WTC11 (cell line): ENCODE measurements at regions not wholly inside any gene's neighbourhood (a gene's known extent, or its start where the extent isn't known, plus 50 kb on each side); places are given as distances from the start of the nearest gene placed in this dataset.

Source experiments
- ATAC-seq: fragments of 200-7000 bp; cut with Tn5 transposase; 2 replicates; pipeline ENCODE4 v1.10.0; 2021; ENCODE audit warnings: mild to moderate bottlenecking, moderate library complexity
- CTCF ChIA-PET: fragments of 300-600 bp; sonication (Branson Sonifier 250); formaldehyde crosslinking; loops from one replicate; lab custom pipeline; 2021; ENCODE audit warnings: antibody characterized with exemption; lab: Charles Lee
- POLR2A ChIA-PET: fragments of 350-600 bp; sonication (Branson Sonifier 250); formaldehyde crosslinking; loops from one replicate; lab custom pipeline; 2021; ENCODE audit warnings: antibody characterized with exemption; lab: Charles Lee
- DNase-seq: peaks from one replicate; pipeline ENCODE4 v3.0.0; 2021; ENCODE audit warnings: low spot score
- H3K27ac Mint-ChIP-seq: 2 replicates; pipeline ENCODE4 v1.8.0; 2021; ENCODE audit warnings: mixed read lengths
- H3K27me3 Mint-ChIP-seq: 2 replicates; pipeline ENCODE4 v1.8.0; 2021; ENCODE audit warnings: low read depth, mild to moderate bottlenecking, moderate library complexity, mixed read lengths
- H3K36me3 Mint-ChIP-seq: 2 replicates; pipeline ENCODE4 v1.8.0; 2021; ENCODE audit warnings: mixed read lengths
- H3K4me1 Mint-ChIP-seq: 2 replicates; pipeline ENCODE4 v1.8.0; 2022; ENCODE audit warnings: mixed read lengths
- H3K4me3 Mint-ChIP-seq: 2 replicates; pipeline ENCODE4 v1.8.0; 2021; ENCODE audit warnings: mild to moderate bottlenecking, moderate library complexity, mixed read lengths
- H3K9me3 Mint-ChIP-seq: 2 replicates; pipeline ENCODE4 v1.8.0; 2021; ENCODE audit warnings: mixed read lengths
- CBFB ChIP-seq: sonication (generic); formaldehyde crosslinking; IDR thresholded peaks from 2 replicates; pipeline ENCODE4 v1.8.1; 2022; ENCODE audit warnings: mild to moderate bottlenecking, low read depth, missing genetic modification reagents
- CREB1 ChIP-seq: sonication (generic); formaldehyde crosslinking; IDR thresholded peaks from 2 replicates; pipeline ENCODE4 v1.8.0; 2023; ENCODE audit warnings: mild to moderate bottlenecking, missing genetic modification reagents
- ESRRA ChIP-seq: sonication (generic); formaldehyde crosslinking; IDR thresholded peaks from 2 replicates; pipeline ENCODE4 v1.8.1; 2022; ENCODE audit warnings: mild to moderate bottlenecking, missing genetic modification reagents, borderline replicate concordance
- FOXJ3 ChIP-seq: sonication (generic); formaldehyde crosslinking; IDR thresholded peaks from 2 replicates; pipeline ENCODE4 v1.9.0; 2021; ENCODE audit warnings: missing genetic modification reagents, mild to moderate bottlenecking, borderline replicate concordance
- FOXK1 ChIP-seq: sonication (generic); formaldehyde crosslinking; IDR thresholded peaks from 2 replicates; pipeline ENCODE4 v1.8.0; 2022; ENCODE audit warnings: mild to moderate bottlenecking, moderate library complexity, missing genetic modification reagents
- GABPB1 ChIP-seq: sonication (generic); formaldehyde crosslinking; IDR thresholded peaks from 2 replicates; pipeline ENCODE4 v1.8.1; 2023; ENCODE audit warnings: mild to moderate bottlenecking, missing genetic modification reagents
- HMGXB4 ChIP-seq: sonication (generic); formaldehyde crosslinking; IDR thresholded peaks from 2 replicates; pipeline ENCODE4 v1.8.1; 2023; ENCODE audit warnings: mild to moderate bottlenecking, moderate library complexity, missing genetic modification reagents
- IRF2 ChIP-seq: sonication (generic); formaldehyde crosslinking; IDR thresholded peaks from 2 replicates; pipeline ENCODE4 v1.8.0; 2022; ENCODE audit warnings: low read depth, missing genetic modification reagents, borderline replicate concordance
- NR3C1 ChIP-seq: sonication (generic); formaldehyde crosslinking; conservative IDR thresholded peaks from 2 replicates; pipeline ENCODE4 v1.8.1; 2023; ENCODE audit warnings: low read depth, mild to moderate bottlenecking, missing genetic modification reagents
- SMAD3 ChIP-seq: sonication (generic); formaldehyde crosslinking; IDR thresholded peaks from 2 replicates; pipeline ENCODE4 v1.8.0; 2022; ENCODE audit warnings: missing genetic modification reagents, mild to moderate bottlenecking, borderline replicate concordance
- STAT6 ChIP-seq: sonication (generic); formaldehyde crosslinking; conservative IDR thresholded peaks from 2 replicates; pipeline ENCODE4 v1.8.1; 2023; ENCODE audit warnings: mild to moderate bottlenecking, low read depth, missing genetic modification reagents, moderate library complexity
- TCF7 ChIP-seq: sonication (generic); formaldehyde crosslinking; IDR thresholded peaks from 2 replicates; pipeline ENCODE4 v1.8.0; 2022; ENCODE audit warnings: mild to moderate bottlenecking, low read depth, missing genetic modification reagents, moderate library complexity
- TEAD1 ChIP-seq: sonication (generic); formaldehyde crosslinking; IDR thresholded peaks from 2 replicates; pipeline ENCODE4 v1.8.0; 2022; ENCODE audit warnings: mild to moderate bottlenecking, missing genetic modification reagents
- ZNF138 ChIP-seq: sonication (generic); formaldehyde crosslinking; conservative IDR thresholded peaks from 2 replicates; pipeline ENCODE4 v1.8.1; 2022; ENCODE audit warnings: mild to moderate bottlenecking, moderate library complexity, missing genetic modification reagents
- TF ChIP-seq, protein P1 (sequence below): fragments of 250-450 bp; sonication (Bioruptor Pico); IDR thresholded peaks from 2 replicates; pipeline ENCODE4 v1.9.0; 2021; ENCODE audit warnings: mild to moderate bottlenecking, borderline replicate concordance
- TF ChIP-seq, protein P2 (sequence below): sonication (generic); formaldehyde crosslinking; IDR thresholded peaks from 2 replicates; pipeline ENCODE4 v1.8.1; 2023; ENCODE audit warnings: mild to moderate bottlenecking, missing genetic modification reagents, borderline replicate concordance

DNA sequence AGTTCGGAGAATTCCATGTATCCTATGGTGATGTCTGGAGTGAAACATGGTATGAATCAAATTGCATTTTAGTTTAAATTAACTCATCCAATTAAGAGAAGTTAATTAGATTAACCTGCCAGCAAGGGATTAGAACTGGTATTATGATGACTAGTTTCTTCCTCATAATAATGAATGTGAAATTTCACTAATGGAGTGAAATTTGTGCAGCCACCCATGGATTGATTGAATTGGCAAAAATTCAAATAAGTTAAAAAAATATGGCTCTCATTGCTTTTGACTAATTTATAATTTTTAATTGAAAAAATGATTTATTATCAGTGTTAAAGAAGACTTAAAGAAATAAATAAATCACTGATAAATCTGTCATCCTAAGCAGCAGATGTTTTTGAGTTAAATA, 232.0 kb downstream of the KCNRG start:
- no peaks in the 10 kb centered on the region for H3K9me3 Mint-ChIP-seq
- H3K36me3 Mint-ChIP-seq = no peaks in the 10 kb centered on the region
- H3K27me3 Mint-ChIP-seq = peaks cover 21% of the 10 kb centered on the region
- no peak overlapping the region for H3K27ac Mint-ChIP-seq
- CTCF ChIA-PET = no interaction called here
- H3K4me3 Mint-ChIP-seq = no peak overlapping the region
- ATAC-seq (no peak), DNase-seq (no peak)
- TF ChIP-seq ESRRA (CRISPR knock-in tag) = no peak
- TF ChIP-seq ZNF138 = no peak
- TF ChIP-seq TEAD1 = no peak
- no peak for TF ChIP-seq CREB1 (CRISPR knock-in tag)
- TF ChIP-seq NR3C1 = no peak
- no peak for TF ChIP-seq FOXJ3 (CRISPR knock-in tag)
- no peak for TF ChIP-seq TCF7 (CRISPR knock-in tag)
- no peak for TF ChIP-seq HMGXB4
- TF ChIP-seq SMAD3 (CRISPR knock-in tag) = no peak
- TF ChIP-seq CBFB (CRISPR knock-in tag) = no peak
- TF ChIP-seq, protein P1, sequence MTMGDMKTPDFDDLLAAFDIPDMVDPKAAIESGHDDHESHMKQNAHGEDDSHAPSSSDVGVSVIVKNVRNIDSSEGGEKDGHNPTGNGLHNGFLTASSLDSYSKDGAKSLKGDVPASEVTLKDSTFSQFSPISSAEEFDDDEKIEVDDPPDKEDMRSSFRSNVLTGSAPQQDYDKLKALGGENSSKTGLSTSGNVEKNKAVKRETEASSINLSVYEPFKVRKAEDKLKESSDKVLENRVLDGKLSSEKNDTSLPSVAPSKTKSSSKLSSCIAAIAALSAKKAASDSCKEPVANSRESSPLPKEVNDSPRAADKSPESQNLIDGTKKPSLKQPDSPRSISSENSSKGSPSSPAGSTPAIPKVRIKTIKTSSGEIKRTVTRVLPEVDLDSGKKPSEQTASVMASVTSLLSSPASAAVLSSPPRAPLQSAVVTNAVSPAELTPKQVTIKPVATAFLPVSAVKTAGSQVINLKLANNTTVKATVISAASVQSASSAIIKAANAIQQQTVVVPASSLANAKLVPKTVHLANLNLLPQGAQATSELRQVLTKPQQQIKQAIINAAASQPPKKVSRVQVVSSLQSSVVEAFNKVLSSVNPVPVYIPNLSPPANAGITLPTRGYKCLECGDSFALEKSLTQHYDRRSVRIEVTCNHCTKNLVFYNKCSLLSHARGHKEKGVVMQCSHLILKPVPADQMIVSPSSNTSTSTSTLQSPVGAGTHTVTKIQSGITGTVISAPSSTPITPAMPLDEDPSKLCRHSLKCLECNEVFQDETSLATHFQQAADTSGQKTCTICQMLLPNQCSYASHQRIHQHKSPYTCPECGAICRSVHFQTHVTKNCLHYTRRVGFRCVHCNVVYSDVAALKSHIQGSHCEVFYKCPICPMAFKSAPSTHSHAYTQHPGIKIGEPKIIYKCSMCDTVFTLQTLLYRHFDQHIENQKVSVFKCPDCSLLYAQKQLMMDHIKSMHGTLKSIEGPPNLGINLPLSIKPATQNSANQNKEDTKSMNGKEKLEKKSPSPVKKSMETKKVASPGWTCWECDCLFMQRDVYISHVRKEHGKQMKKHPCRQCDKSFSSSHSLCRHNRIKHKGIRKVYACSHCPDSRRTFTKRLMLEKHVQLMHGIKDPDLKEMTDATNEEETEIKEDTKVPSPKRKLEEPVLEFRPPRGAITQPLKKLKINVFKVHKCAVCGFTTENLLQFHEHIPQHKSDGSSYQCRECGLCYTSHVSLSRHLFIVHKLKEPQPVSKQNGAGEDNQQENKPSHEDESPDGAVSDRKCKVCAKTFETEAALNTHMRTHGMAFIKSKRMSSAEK (CRISPR knock-in tag) = no peak
- TF ChIP-seq IRF2 = no peak
- no peak for TF ChIP-seq FOXK1
- no peak for TF ChIP-seq STAT6 (CRISPR knock-in tag)
- TF ChIP-seq, protein P2, sequence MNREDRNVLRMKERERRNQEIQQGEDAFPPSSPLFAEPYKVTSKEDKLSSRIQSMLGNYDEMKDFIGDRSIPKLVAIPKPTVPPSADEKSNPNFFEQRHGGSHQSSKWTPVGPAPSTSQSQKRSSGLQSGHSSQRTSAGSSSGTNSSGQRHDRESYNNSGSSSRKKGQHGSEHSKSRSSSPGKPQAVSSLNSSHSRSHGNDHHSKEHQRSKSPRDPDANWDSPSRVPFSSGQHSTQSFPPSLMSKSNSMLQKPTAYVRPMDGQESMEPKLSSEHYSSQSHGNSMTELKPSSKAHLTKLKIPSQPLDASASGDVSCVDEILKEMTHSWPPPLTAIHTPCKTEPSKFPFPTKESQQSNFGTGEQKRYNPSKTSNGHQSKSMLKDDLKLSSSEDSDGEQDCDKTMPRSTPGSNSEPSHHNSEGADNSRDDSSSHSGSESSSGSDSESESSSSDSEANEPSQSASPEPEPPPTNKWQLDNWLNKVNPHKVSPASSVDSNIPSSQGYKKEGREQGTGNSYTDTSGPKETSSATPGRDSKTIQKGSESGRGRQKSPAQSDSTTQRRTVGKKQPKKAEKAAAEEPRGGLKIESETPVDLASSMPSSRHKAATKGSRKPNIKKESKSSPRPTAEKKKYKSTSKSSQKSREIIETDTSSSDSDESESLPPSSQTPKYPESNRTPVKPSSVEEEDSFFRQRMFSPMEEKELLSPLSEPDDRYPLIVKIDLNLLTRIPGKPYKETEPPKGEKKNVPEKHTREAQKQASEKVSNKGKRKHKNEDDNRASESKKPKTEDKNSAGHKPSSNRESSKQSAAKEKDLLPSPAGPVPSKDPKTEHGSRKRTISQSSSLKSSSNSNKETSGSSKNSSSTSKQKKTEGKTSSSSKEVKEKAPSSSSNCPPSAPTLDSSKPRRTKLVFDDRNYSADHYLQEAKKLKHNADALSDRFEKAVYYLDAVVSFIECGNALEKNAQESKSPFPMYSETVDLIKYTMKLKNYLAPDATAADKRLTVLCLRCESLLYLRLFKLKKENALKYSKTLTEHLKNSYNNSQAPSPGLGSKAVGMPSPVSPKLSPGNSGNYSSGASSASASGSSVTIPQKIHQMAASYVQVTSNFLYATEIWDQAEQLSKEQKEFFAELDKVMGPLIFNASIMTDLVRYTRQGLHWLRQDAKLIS (CRISPR knock-in tag) = no peak
- no peak for TF ChIP-seq GABPB1 (CRISPR knock-in tag)
- H3K4me1 Mint-ChIP-seq = peaks cover 13% of the 10 kb centered on the region
- POLR2A ChIA-PET = no interaction called here
